Liver (tissue), 3 donors: ENCODE measurements at regions not wholly inside any gene's neighbourhood (a gene's known extent, or its start where the extent isn't known, plus 50 kb on each side); places are given as distances from the start of the nearest gene placed in this dataset.

Experiments used
- FOXA1 ChIP-seq: IDR thresholded peaks from 2 replicates; pipeline ENCODE4 v1.6.1; 2016; ENCODE audit warnings: antibody characterized with exemption
- GABPA ChIP-seq, 2 donors: IDR thresholded peaks in 1 of 2; conservative IDR thresholded peaks in 1 of 2; 2 replicates each; pipeline ENCODE4 v1.6.1; 2016; ENCODE audit warnings: antibody characterized with exemption in 2 of 2, mild to moderate bottlenecking in 1 of 2, moderate library complexity in 1 of 2
- JUND ChIP-seq, 2 donors: IDR thresholded peaks; 2 replicates each; pipeline ENCODE4 v1.6.1; 2016; ENCODE audit warnings: antibody characterized with exemption in 2 of 2
- SP1 ChIP-seq: IDR thresholded peaks from 2 replicates; pipeline ENCODE4 v1.6.1; 2018; ENCODE audit warnings: antibody characterized with exemption, mild to moderate bottlenecking
- TAF1 ChIP-seq: conservative IDR thresholded peaks from 2 replicates; pipeline ENCODE4 v1.6.1; 2016; ENCODE audit warnings: antibody characterized with exemption, mild to moderate bottlenecking
- TF ChIP-seq, protein P1 (sequence below): IDR thresholded peaks from 2 replicates; pipeline ENCODE4 v1.6.1; 2016; ENCODE audit warnings: antibody characterized with exemption
- TF ChIP-seq, protein P2 (sequence below): fragments of 150-350 bp; IDR thresholded peaks from 2 replicates; pipeline ENCODE4 v1.5.1; 2017; ENCODE audit warnings: improper control_type of control experiment, low read depth, low read length; ENCODE audit not compliant: missing input control
- TF ChIP-seq, protein P3 (sequence below): IDR thresholded peaks from 2 replicates; pipeline ENCODE4 v1.6.1; 2016; ENCODE audit warnings: antibody characterized with exemption, mild to moderate bottlenecking
- donor health status: healthy.
- donor health status: healthy.

DNA sequence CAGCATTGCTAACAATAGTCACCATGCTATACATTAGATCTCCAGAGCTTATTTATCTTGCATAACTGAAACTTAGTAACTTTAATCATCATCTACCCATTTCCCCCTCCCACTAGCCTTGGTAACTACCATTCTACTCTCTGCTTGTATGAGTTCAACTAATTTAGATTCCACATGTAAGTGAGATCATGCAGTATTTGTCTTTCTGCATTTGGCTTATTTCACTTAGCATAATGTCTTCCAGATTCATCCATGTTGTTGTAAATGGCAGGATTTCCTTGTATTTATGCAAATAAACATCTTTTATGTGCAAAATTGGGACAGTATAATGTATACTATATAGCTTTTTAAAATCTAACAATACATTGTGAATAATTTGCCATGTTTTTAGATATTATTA is 66.0 kb upstream of the ZBED5 start:
- TF ChIP-seq TAF1 (no peak), GABPA (IDR thresholded peaks at IDR 0.05 in 1 of 2, conservative IDR thresholded peaks at IDR 0.05 in 1 of 2) (no peak), JUND (IDR thresholded peaks at IDR 0.05) (no peak), SP1 (no peak), FOXA1 (no peak)
- TF ChIP-seq, protein P1, sequence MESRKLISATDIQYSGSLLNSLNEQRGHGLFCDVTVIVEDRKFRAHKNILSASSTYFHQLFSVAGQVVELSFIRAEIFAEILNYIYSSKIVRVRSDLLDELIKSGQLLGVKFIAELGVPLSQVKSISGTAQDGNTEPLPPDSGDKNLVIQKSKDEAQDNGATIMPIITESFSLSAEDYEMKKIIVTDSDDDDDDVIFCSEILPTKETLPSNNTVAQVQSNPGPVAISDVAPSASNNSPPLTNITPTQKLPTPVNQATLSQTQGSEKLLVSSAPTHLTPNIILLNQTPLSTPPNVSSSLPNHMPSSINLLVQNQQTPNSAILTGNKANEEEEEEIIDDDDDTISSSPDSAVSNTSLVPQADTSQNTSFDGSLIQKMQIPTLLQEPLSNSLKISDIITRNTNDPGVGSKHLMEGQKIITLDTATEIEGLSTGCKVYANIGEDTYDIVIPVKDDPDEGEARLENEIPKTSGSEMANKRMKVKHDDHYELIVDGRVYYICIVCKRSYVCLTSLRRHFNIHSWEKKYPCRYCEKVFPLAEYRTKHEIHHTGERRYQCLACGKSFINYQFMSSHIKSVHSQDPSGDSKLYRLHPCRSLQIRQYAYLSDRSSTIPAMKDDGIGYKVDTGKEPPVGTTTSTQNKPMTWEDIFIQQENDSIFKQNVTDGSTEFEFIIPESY = no peak
- TF ChIP-seq, protein P2, sequence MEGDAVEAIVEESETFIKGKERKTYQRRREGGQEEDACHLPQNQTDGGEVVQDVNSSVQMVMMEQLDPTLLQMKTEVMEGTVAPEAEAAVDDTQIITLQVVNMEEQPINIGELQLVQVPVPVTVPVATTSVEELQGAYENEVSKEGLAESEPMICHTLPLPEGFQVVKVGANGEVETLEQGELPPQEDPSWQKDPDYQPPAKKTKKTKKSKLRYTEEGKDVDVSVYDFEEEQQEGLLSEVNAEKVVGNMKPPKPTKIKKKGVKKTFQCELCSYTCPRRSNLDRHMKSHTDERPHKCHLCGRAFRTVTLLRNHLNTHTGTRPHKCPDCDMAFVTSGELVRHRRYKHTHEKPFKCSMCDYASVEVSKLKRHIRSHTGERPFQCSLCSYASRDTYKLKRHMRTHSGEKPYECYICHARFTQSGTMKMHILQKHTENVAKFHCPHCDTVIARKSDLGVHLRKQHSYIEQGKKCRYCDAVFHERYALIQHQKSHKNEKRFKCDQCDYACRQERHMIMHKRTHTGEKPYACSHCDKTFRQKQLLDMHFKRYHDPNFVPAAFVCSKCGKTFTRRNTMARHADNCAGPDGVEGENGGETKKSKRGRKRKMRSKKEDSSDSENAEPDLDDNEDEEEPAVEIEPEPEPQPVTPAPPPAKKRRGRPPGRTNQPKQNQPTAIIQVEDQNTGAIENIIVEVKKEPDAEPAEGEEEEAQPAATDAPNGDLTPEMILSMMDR = no peak
- TF ChIP-seq, protein P3, sequence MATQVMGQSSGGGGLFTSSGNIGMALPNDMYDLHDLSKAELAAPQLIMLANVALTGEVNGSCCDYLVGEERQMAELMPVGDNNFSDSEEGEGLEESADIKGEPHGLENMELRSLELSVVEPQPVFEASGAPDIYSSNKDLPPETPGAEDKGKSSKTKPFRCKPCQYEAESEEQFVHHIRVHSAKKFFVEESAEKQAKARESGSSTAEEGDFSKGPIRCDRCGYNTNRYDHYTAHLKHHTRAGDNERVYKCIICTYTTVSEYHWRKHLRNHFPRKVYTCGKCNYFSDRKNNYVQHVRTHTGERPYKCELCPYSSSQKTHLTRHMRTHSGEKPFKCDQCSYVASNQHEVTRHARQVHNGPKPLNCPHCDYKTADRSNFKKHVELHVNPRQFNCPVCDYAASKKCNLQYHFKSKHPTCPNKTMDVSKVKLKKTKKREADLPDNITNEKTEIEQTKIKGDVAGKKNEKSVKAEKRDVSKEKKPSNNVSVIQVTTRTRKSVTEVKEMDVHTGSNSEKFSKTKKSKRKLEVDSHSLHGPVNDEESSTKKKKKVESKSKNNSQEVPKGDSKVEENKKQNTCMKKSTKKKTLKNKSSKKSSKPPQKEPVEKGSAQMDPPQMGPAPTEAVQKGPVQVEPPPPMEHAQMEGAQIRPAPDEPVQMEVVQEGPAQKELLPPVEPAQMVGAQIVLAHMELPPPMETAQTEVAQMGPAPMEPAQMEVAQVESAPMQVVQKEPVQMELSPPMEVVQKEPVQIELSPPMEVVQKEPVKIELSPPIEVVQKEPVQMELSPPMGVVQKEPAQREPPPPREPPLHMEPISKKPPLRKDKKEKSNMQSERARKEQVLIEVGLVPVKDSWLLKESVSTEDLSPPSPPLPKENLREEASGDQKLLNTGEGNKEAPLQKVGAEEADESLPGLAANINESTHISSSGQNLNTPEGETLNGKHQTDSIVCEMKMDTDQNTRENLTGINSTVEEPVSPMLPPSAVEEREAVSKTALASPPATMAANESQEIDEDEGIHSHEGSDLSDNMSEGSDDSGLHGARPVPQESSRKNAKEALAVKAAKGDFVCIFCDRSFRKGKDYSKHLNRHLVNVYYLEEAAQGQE = no peak
